ENCODE measurements at regions not wholly inside any gene's neighbourhood (a gene's known extent, or its start where the extent isn't known, plus 50 kb on each side); places are given as distances from the start of the nearest gene placed in this dataset.

DNA sequence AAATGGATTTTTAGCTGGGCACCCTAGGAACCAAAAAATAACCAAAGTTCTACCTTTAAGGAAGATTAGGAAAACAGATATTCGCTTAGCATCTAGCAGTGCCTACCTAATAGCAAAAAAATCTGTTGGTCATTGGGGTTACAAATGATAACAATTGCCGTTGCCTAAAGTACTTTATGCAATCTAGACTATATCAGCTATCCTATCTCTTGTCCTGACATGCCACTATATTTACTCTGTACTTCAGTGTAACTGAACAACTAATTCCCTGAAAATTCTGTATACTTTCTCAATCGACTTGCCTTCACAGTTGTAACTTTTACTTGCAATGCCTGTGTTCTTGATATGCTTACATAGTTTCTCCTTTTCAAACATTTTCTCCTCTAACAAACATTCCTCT, 282.9 kb upstream of the PCDH7 start:
- no peak for TF ChIP-seq EZH2 (IDR thresholded peaks at IDR 0.05; ENCODE audit: borderline replicate concordance, insufficient read depth, low read depth, low read length, poor library complexity, severe bottlenecking)
- TF ChIP-seq, protein P1, sequence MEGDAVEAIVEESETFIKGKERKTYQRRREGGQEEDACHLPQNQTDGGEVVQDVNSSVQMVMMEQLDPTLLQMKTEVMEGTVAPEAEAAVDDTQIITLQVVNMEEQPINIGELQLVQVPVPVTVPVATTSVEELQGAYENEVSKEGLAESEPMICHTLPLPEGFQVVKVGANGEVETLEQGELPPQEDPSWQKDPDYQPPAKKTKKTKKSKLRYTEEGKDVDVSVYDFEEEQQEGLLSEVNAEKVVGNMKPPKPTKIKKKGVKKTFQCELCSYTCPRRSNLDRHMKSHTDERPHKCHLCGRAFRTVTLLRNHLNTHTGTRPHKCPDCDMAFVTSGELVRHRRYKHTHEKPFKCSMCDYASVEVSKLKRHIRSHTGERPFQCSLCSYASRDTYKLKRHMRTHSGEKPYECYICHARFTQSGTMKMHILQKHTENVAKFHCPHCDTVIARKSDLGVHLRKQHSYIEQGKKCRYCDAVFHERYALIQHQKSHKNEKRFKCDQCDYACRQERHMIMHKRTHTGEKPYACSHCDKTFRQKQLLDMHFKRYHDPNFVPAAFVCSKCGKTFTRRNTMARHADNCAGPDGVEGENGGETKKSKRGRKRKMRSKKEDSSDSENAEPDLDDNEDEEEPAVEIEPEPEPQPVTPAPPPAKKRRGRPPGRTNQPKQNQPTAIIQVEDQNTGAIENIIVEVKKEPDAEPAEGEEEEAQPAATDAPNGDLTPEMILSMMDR (IDR thresholded peaks at IDR 0.05): no peak
- DNase-seq (no peak), ATAC-seq (ENCODE audit: low read depth) (no peak)
- H3K4me2 ChIP-seq (replicated peaks; ENCODE audit: low read depth, low read length, poor library complexity, severe bottlenecking): no peak overlapping the region
- Mint-ChIP-seq H3K27me3 (no peaks in the 10 kb centered on the region), H3K4me1 (no peaks in the 10 kb centered on the region), H3K9me3 (ENCODE audit: insufficient read depth) (peaks cover 2% of the 10 kb centered on the region), H3K4me3 (no peak overlapping the region), H3K27ac (no peak overlapping the region)
- no peak overlapping the region for H2AFZ ChIP-seq (ENCODE audit: insufficient read depth, low read depth, low read length, poor library complexity, severe bottlenecking)
- ChIA-PET CTCF (no interaction called here), POLR2A (no interaction called here)
- H3K9me3 ChIP-seq (ENCODE audit: control extremely low read depth in 1 of 3, control insufficient read depth in 2 of 3, insufficient read depth in 1 of 3, low read length in 2 of 3): no peaks in the 10 kb centered on the region
- H3K27me3 ChIP-seq (replicated peaks in 1 of 4; ENCODE audit: control extremely low read depth in 1 of 4, control insufficient read depth in 3 of 4, insufficient read depth in 4 of 4, low read length in 3 of 4): no peaks in the 10 kb centered on the region
- H3K4me1 ChIP-seq (ENCODE audit: control insufficient read depth in 2 of 2, insufficient read depth in 2 of 2, low read length in 2 of 2): no peaks in the 10 kb centered on the region
- H3K4me3 ChIP-seq (ENCODE audit: control extremely low read depth in 1 of 5, extremely low read depth in 1 of 5, insufficient read depth in 1 of 5, low read depth in 2 of 5, low read length in 4 of 5): no peak overlapping the region
- 67% methylated on average over 1 of the region's 3 CpGs for WGBS (ENCODE audit: insufficient coverage)
- H3K79me2 ChIP-seq (ENCODE audit: control insufficient read depth, insufficient read depth, low read length): no peaks in the 10 kb centered on the region
- no peak overlapping the region for H3K9ac ChIP-seq (ENCODE audit: low read length)
- H3K27ac ChIP-seq (ENCODE audit: low read length in 2 of 2): no peak overlapping the region
- no peaks in the 10 kb centered on the region for H3K36me3 ChIP-seq (replicated peaks in 1 of 2; ENCODE audit: control extremely low read depth in 1 of 2, control insufficient read depth in 1 of 2, extremely low read depth in 1 of 2, insufficient read depth in 2 of 2, low read length in 1 of 2)
- intact Hi-C loops (cut with micrococcal nuclease): no loop called here
- H4K20me1 ChIP-seq (ENCODE audit: control insufficient read depth, insufficient read depth, low read length, poor library complexity, severe bottlenecking): no peaks in the 10 kb centered on the region

DNA sequence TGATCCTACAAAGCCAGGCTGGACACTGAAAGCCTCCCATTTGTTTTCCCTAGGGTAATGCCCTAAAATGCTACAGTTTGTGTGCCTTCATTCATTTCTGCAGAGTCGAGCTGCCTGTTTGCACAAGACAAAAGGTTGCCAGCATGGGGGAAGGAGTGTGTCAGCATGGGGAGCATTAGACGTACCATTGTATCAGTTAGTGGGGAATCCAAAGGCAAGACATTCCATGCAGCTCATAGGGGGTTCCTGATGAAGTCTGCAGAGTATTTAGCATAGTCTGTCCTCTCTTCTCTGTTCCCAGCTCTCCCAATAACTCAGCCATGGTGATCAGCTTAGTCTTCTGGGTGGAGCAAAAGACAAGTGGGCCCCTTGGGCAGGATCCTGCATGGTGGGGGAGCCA, 276.9 kb upstream of the PCDH7 start:
- Histone ChIP-seq H4K20me1 (ENCODE audit: control insufficient read depth, insufficient read depth, low read length, poor library complexity, severe bottlenecking) (no peaks in the 10 kb centered on the region), H3K4me1 (ENCODE audit: control insufficient read depth in 2 of 2, insufficient read depth in 2 of 2, low read length in 2 of 2) (no peaks in the 10 kb centered on the region), H3K27ac (ENCODE audit: low read length in 2 of 2) (no peak overlapping the region), H3K4me3 (ENCODE audit: control extremely low read depth in 1 of 5, extremely low read depth in 1 of 5, insufficient read depth in 1 of 5, low read depth in 2 of 5, low read length in 4 of 5) (no peak overlapping the region), H3K9ac (ENCODE audit: low read length) (no peak overlapping the region), H3K27me3 (replicated peaks in 1 of 4; ENCODE audit: control extremely low read depth in 1 of 4, control insufficient read depth in 3 of 4, insufficient read depth in 4 of 4, low read length in 3 of 4) (no peaks in the 10 kb centered on the region), H3K36me3 (replicated peaks in 1 of 2; ENCODE audit: control extremely low read depth in 1 of 2, control insufficient read depth in 1 of 2, extremely low read depth in 1 of 2, insufficient read depth in 2 of 2, low read length in 1 of 2) (no peaks in the 10 kb centered on the region), H2AFZ (ENCODE audit: insufficient read depth, low read depth, low read length, poor library complexity, severe bottlenecking) (no peak overlapping the region), H3K9me3 (ENCODE audit: control extremely low read depth in 1 of 3, control insufficient read depth in 2 of 3, insufficient read depth in 1 of 3, low read length in 2 of 3) (no peaks in the 10 kb centered on the region), H3K79me2 (ENCODE audit: control insufficient read depth, insufficient read depth, low read length) (no peaks in the 10 kb centered on the region), H3K4me2 (replicated peaks; ENCODE audit: low read depth, low read length, poor library complexity, severe bottlenecking) (no peak overlapping the region)
- ChIA-PET POLR2A (no interaction called here), CTCF (no interaction called here)
- no peak overlapping the region for H3K4me3 Mint-ChIP-seq
- H3K27ac Mint-ChIP-seq: no peak overlapping the region
- DNase-seq (no peak), ATAC-seq (ENCODE audit: low read depth) (no peak)
- H3K9me3 Mint-ChIP-seq (ENCODE audit: insufficient read depth): peaks cover 4% of the 10 kb centered on the region
- no peak for TF ChIP-seq EZH2 (IDR thresholded peaks at IDR 0.05; ENCODE audit: borderline replicate concordance, insufficient read depth, low read depth, low read length, poor library complexity, severe bottlenecking)
- TF ChIP-seq, protein P1 (IDR thresholded peaks at IDR 0.05): no peak
- H3K27me3 Mint-ChIP-seq: no peaks in the 10 kb centered on the region
- no peaks in the 10 kb centered on the region for H3K4me1 Mint-ChIP-seq
- WGBS (ENCODE audit: insufficient coverage): 46% methylated on average over 2 of the region's 2 CpGs
- intact Hi-C loops (cut with micrococcal nuclease): no loop called here

All from B cell (primary cell).